ENCODE measurements at regions not wholly inside any gene's neighbourhood (a gene's known extent, or its start where the extent isn't known, plus 50 kb on each side); places are given as distances from the start of the nearest gene placed in this dataset.

DNA sequence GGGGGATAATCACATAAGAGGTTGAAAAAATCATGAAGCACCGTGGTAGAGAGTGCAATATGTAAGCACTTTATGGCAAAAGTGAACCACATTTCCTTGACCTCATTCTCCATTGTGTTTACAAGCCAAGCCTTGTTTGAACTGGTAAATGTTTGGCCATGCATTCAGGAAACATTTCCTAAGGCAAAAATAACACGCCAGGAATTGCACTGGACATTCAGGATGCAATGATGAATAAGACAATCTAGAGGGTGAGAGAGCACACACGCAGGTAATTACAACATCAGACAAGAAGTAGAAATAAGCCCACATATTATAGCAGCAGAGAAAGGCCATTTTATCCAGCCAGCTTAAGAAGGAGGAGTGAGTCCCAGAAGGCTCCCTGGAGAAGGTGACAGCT lies 218.0 kb upstream of the OSR1 start:
- ATAC-seq (ENCODE audit: low FRiP score): no peak
- DNase-seq (ENCODE audit: low spot score): no peak
- TF ChIP-seq, protein P1, sequence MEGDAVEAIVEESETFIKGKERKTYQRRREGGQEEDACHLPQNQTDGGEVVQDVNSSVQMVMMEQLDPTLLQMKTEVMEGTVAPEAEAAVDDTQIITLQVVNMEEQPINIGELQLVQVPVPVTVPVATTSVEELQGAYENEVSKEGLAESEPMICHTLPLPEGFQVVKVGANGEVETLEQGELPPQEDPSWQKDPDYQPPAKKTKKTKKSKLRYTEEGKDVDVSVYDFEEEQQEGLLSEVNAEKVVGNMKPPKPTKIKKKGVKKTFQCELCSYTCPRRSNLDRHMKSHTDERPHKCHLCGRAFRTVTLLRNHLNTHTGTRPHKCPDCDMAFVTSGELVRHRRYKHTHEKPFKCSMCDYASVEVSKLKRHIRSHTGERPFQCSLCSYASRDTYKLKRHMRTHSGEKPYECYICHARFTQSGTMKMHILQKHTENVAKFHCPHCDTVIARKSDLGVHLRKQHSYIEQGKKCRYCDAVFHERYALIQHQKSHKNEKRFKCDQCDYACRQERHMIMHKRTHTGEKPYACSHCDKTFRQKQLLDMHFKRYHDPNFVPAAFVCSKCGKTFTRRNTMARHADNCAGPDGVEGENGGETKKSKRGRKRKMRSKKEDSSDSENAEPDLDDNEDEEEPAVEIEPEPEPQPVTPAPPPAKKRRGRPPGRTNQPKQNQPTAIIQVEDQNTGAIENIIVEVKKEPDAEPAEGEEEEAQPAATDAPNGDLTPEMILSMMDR (IDR thresholded peaks at IDR 0.05): no peak

DNA sequence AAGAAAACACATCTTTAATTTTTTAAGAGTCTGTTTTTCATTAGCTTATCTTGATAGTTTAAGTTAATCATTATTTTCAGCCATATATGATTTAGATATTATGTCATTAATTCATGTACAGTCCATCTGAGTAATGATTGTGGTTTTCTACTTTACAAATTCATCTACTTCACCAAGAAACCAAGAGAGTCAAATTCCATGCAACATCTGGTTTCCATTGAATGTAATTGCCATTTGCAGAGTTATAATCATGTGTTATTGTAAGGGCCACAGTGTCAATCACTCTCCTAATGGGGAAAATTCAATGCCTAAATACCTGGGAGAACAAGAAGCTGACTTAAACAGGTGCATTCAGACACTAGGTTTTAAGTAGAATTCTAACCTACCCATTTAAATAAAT lies 217.2 kb upstream of the OSR1 start:
- DNase-seq (ENCODE audit: low spot score) (no peak), ATAC-seq (ENCODE audit: low FRiP score) (no peak)
- TF ChIP-seq, protein P1 (IDR thresholded peaks at IDR 0.05): no peak

DNA sequence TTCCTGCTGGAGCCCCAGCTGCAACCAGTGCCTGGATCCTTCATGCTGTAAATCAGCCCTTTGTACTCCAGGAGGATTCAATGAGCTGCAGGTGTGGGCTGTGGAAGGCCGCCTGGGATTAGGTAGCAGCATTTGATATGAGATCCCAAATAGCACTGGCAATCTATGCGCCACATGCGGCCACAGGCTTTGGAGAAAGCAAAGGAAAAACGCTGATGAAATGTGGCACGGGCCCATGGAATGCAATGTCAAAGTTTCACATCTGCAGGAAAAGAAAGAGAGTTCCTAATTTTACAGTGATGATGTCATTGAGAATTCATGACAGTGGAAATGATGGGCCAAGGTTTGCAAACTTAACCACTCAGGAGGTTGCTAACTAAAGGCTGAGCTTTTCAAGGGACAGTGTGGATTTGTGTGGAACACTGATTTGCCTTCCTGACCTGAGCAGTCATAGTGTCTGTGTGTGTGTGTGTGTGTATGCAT lies 216.4 kb upstream of the OSR1 start:
- TF ChIP-seq, protein P1 (IDR thresholded peaks at IDR 0.05): no peak
- no peak for DNase-seq (ENCODE audit: low spot score)
- ATAC-seq (ENCODE audit: low FRiP score): no peak

DNA sequence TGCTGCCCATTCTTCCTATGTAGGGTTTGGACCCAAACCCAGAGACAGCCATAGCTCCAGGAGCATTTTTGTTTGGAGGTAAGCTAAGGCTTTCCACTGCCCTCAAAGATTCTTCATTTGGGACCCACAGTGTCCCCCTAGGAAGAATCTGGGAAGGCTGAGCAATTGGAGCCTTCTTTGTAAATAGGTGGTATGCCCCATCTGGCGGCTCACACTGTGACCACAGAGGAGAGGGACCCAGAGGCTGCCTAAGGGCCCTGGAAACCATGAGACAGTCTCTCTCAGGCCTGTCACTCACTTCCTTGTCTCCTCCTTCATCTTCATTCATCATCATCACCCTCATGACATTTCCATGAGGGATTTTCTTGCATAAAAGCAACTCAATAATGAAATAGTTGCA lies 215.4 kb upstream of the OSR1 start:
- TF ChIP-seq, protein P1 (IDR thresholded peaks at IDR 0.05): no peak
- DNase-seq (ENCODE audit: low spot score) (no peak), ATAC-seq (ENCODE audit: low FRiP score) (no peak)

DNA sequence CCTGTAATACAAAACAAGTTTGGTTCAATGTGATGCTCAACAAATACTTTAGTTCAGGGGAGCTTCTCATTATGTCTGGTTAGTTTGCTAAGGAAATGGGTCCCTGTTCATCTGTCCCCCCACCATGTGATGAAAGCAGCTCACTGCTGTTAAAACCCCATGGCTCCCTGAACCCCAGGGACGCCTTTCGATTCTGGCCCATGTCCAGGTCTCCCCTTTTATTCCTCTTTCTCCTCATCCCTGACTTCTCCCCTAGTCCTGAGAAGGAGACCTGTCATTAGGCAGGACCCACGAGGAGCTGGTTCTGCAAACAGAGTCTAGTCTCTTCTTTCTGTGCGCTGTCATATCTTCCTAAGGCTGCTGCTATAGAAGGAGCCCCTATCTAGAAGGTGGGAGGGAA lies 213.3 kb upstream of the OSR1 start:
- ATAC-seq (ENCODE audit: low FRiP score) (no peak), DNase-seq (ENCODE audit: low spot score) (no peak)
- TF ChIP-seq, protein P1 (IDR thresholded peaks at IDR 0.05): no peak

DNA sequence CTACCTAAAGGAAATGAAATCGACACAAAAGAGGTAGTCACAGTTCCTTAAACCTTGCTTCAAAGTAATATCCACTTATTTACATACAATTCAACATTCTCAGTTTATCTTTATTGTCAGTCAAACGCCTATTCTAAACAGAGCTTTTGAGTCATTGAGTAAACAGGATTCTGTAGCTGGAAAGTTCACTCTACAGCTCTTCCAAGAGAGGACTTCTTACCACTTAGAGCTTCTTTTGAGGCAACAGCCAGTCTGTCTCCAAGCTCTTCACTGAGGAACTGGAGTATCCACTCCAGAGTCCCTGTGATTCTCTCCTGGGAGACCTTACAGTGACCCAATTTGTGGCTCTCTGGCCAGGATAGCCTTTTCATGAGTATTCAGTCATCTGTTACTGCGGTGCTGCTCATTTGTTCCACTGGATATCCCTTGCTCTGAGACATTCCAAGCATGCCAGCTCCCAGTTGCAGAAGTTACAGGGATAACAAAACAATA lies 210.9 kb upstream of the OSR1 start:
- TF ChIP-seq, protein P1 (IDR thresholded peaks at IDR 0.05): no peak
- ATAC-seq (ENCODE audit: low FRiP score) (no peak), DNase-seq (ENCODE audit: low spot score) (no peak)

DNA sequence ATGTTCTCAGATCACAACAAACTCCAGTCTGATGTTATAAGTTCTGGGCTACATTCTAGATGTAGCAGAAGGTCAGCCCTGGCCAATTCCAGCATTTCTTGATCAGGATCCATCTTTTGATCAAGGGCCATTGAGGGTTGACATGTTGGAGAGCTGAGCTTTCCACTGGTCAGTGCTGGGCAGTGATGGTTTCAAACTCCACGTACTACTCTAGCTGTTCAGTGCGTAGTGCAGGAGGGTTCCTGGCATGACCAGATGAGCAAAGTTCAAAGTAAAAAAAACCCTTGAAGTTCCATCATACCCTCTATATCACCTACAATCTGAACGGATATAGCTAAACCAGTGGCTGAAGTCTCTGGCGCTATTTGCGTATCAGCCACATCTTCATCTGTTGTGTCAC lies 210.4 kb upstream of the OSR1 start:
- TF ChIP-seq, protein P1 (IDR thresholded peaks at IDR 0.05): no peak
- DNase-seq (ENCODE audit: low spot score): no peak
- ATAC-seq (ENCODE audit: low FRiP score): no peak

Measured in omental fat pad (tissue), 3 donors.